ENCODE measurements at regions not wholly inside any gene's neighbourhood (a gene's known extent, or its start where the extent isn't known, plus 50 kb on each side); places are given as distances from the start of the nearest gene placed in this dataset.

GRCh38 chr10:128945398-128945797 lies 521.6 kb upstream of the MGMT start:
- FAIRE-seq, result no peak
- Histone ChIP-seq H3K27me3 (ENCODE audit: control insufficient read depth, insufficient read depth, low read length) (no peaks in the 10 kb centered on the region), H3K36me3 (ENCODE audit: control insufficient read depth, insufficient read depth, low read length) (no peaks in the 10 kb centered on the region), H3K4me3 (ENCODE audit: low read depth, low read length) (no peak overlapping the region)
- TF ChIP-seq CTCF (IDR thresholded peaks at IDR 0.05; ENCODE audit: insufficient read depth, low read length, severe bottlenecking), result no peak
- no peak for DNase-seq (ENCODE audit: low read depth)

GRCh38 chr10:128950159-128950915 lies 516.7 kb upstream of the MGMT start:
- TF ChIP-seq CTCF (IDR thresholded peaks at IDR 0.05; ENCODE audit: insufficient read depth, low read length, severe bottlenecking), result no peak
- DNase-seq (ENCODE audit: low read depth), result no peak
- Histone ChIP-seq H3K4me3 (ENCODE audit: low read depth, low read length) (no peak overlapping the region), H3K36me3 (ENCODE audit: control insufficient read depth, insufficient read depth, low read length) (no peaks in the 10 kb centered on the region), H3K27me3 (ENCODE audit: control insufficient read depth, insufficient read depth, low read length) (no peaks in the 10 kb centered on the region)
- FAIRE-seq, result no peak

- no peak for DNase-seq (ENCODE audit: low read depth)
- no peaks in the 10 kb centered on the region for H3K36me3 ChIP-seq (ENCODE audit: control insufficient read depth, insufficient read depth, low read length)
- H3K4me3 ChIP-seq (ENCODE audit: low read depth, low read length), result no peak overlapping the region
- FAIRE-seq, result no peak
- TF ChIP-seq CTCF (IDR thresholded peaks at IDR 0.05; ENCODE audit: insufficient read depth, low read length, severe bottlenecking), result no peak
- H3K27me3 ChIP-seq (ENCODE audit: control insufficient read depth, insufficient read depth, low read length), result no peaks in the 10 kb centered on the region
Observed at GRCh38 chr10:128950916-128951275, 516.1 kb upstream of the MGMT start.

GRCh38 chr10:128952856-128953255 lies 514.2 kb upstream of the MGMT start:
- no peak for TF ChIP-seq CTCF (IDR thresholded peaks at IDR 0.05; ENCODE audit: insufficient read depth, low read length, severe bottlenecking)
- no peak for DNase-seq (ENCODE audit: low read depth)
- no peak for FAIRE-seq
- H3K36me3 ChIP-seq (ENCODE audit: control insufficient read depth, insufficient read depth, low read length), result no peaks in the 10 kb centered on the region
- no peaks in the 10 kb centered on the region for H3K27me3 ChIP-seq (ENCODE audit: control insufficient read depth, insufficient read depth, low read length)
- no peak overlapping the region for H3K4me3 ChIP-seq (ENCODE audit: low read depth, low read length)

GRCh38 chr10:128956149-128956548 lies 510.9 kb upstream of the MGMT start:
- DNase-seq (ENCODE audit: low read depth) (no peak), FAIRE-seq (no peak)
- H3K27me3 ChIP-seq (ENCODE audit: control insufficient read depth, insufficient read depth, low read length), result no peaks in the 10 kb centered on the region
- no peak overlapping the region for H3K4me3 ChIP-seq (ENCODE audit: low read depth, low read length)
- no peak for TF ChIP-seq CTCF (IDR thresholded peaks at IDR 0.05; ENCODE audit: insufficient read depth, low read length, severe bottlenecking)
- no peaks in the 10 kb centered on the region for H3K36me3 ChIP-seq (ENCODE audit: control insufficient read depth, insufficient read depth, low read length)

GRCh38 chr10:128957221-128957620 lies 509.8 kb upstream of the MGMT start:
- Histone ChIP-seq H3K27me3 (ENCODE audit: control insufficient read depth, insufficient read depth, low read length) (no peaks in the 10 kb centered on the region), H3K36me3 (ENCODE audit: control insufficient read depth, insufficient read depth, low read length) (no peaks in the 10 kb centered on the region), H3K4me3 (ENCODE audit: low read depth, low read length) (no peak overlapping the region)
- DNase-seq (ENCODE audit: low read depth) (no peak), FAIRE-seq (no peak)
- no peak for TF ChIP-seq CTCF (IDR thresholded peaks at IDR 0.05; ENCODE audit: insufficient read depth, low read length, severe bottlenecking)

Data from bronchial epithelial cell (primary cell).